Fibroblast of peridontal ligament (primary cell): ENCODE measurements at regions not wholly inside any gene's neighbourhood (a gene's known extent, or its start where the extent isn't known, plus 50 kb on each side); places are given as distances from the start of the nearest gene placed in this dataset.
"Not testable (repeated sequence)": the region's sequence is repeated elsewhere in the genome, so short reads cannot be mapped to it uniquely, and the experiment has no call there.

Experiments used
- DNase-seq: peaks from one replicate; pipeline ENCODE4 v3.0.0-alpha.2; 2010; ENCODE audit errors: extremely low read depth

DNA sequence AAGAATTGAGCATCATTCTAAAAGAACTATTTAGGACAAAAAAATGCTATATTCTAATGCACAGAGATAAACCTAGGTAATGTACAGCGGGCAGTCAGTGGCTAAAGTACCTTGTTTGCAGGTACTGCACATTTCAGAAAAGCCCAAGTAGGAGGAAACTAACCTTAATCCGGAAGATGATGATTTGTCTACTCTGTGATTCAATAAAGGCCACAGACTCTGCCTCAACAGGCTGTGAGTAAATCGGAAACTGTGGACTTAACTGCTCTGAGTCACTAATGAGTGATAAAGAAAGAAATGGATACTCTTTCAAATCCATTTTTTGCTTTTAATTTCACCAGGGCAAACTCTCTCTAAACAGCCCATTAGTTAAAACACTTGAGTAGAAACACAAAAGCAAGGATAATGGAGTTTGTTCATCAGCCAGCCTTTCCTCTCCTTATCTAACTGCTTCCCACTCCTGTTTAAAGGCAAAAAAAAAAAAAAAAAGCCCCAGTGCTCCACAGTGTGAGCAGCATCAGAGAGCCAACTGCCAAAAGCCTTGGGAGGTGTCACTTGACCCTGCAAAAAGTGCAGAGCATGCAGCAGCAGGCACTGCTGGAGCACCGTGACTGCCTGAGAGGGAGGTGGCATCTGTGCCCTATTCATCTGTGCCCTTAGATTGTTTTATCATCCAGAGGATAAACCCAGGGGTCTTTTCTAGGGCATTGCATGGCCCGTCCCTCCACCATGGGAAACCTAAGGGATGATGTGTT is 187.7 kb downstream of the SATB1 start:
- DNase-seq = peak; percentile 38

GRCh38 chr3:18236726-18237125 is 188.4 kb downstream of the SATB1 start:
- DNase-seq = no peak

- DNase-seq = no peak
Observed at GRCh38 chr3:18234717-18235335, 190.3 kb downstream of the SATB1 start.

DNA sequence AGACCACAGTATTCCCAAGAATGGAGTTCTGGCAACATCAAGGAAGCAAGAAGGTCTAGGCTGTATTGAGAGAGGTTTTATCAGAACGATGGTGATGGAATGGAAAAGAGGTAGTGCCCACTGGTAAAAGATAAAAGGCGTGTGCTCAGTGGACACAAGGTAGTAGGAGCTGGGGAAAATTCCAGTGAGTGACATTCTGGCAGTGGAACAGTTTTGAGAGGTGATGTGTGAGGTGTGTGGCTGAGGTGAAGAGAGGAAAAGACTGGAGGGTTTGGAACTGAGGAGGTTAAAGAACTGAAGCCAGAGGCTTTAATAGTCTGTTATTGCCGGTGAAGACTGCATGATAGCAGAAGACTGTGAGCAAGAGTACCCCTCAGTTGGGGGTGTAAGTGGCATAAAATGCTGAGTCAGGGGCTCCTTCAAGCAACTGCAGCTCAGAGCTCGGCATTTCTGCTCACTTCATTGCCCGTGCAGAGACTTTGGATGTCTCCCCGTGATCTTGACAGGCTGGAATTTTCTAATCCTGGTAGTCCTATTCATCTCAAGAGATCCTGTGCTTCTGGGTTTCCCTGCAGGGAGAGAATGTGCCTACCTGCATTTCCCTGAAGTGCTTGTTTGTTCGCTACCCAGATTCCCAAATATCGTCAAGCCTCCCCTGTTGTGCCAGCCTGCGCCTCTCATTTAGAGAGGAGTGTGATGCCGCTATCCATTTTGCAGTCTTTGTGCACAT is 191.0 kb downstream of the SATB1 start:
- no peak for DNase-seq

GRCh38 chr3:18232317-18232716 is 192.8 kb downstream of the SATB1 start:
- DNase-seq = no peak

DNA sequence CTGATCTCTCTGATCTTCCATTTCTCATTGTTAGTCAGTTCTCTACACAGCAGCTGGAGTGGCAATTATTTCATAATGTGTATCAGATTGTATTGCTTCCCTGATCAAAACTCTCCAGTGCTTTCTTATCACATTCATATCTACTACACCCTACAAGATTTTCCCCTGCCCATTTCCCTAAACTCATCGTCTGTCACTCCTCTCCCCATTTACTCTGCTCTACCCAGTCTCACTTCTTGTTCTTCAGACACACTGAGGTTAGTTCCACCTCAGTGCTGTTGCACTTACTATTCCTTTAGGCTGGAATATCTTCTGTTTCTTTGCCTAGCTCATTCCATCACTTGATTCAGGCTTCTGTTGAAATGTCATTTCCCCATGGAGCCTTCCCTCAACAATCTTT is 197.1 kb downstream of the SATB1 start:
- DNase-seq = no peak

- no peak for DNase-seq
Observed at GRCh38 chr3:18225709-18226108, 199.4 kb downstream of the SATB1 start.

GRCh38 chr3:18224426-18224825 is 200.7 kb downstream of the SATB1 start:
- DNase-seq = no peak

- DNase-seq = no peak
Observed at GRCh38 chr3:18223974-18224373, 201.2 kb downstream of the SATB1 start.

- no peak for DNase-seq
Observed at GRCh38 chr3:18223571-18223970, 201.6 kb downstream of the SATB1 start.

- no peak for DNase-seq
Observed at GRCh38 chr3:18222686-18223085, 202.5 kb downstream of the SATB1 start.

- peak; percentile 43 for DNase-seq
Observed at GRCh38 chr3:18217507-18218174, 207.5 kb downstream of the SATB1 start.

GRCh38 chr3:18216996-18217395 is 208.1 kb downstream of the SATB1 start:
- no peak for DNase-seq

DNA sequence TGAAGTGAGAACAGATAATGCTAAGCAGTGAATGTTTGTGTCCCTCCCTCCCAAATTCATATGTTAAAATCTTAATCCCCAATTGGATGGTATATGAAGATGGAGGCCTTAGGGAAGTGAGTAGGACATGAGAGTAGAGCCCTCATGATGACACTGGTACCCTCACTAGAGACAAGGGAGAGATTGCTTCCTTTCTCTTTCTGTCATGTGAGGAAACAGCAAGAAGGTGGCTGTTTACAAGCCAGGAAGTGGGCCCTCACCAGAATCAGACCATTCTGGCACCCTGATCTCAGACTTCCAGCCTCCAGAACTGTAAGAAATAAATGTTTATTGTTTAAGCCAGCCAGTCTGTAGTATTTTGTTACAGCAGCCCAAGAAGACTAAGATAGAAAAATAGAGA is 209.5 kb downstream of the SATB1 start:
- no peak for DNase-seq

DNA sequence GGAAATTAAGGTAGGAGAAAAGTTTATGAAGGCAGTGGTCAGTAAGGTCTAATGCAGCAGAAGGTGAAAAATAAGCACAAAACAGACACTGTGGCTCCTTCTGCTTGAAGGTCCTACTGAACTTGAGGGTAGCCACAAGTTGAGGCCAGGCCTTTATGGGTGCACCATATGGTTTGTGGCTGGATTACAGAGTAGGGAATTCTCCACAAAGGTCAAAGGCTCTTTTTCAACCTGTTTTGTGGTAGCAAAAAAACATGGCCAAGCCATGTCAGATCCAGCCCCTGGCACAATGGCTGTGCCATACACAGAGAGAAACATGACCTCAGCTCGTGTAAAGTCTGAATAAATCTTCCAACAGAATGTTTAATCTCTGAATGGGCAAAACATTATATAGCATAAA is 214.0 kb downstream of the SATB1 start:
- no peak for DNase-seq

- DNase-seq = no peak
Observed at GRCh38 chr3:18208856-18209255, 216.3 kb downstream of the SATB1 start.

GRCh38 chr3:18208091-18208490 is 217.0 kb downstream of the SATB1 start:
- no peak for DNase-seq

- no peak for DNase-seq
Observed at GRCh38 chr3:18207226-18207625, 217.9 kb downstream of the SATB1 start.

- not testable (repeated sequence) for DNase-seq
Observed at GRCh38 chr3:18205701-18206100, 219.4 kb downstream of the SATB1 start.

GRCh38 chr3:18201315-18201714 is 223.8 kb downstream of the SATB1 start:
- no peak for DNase-seq

- no peak for DNase-seq
Observed at GRCh38 chr3:18199757-18200156, 225.4 kb downstream of the SATB1 start.

- DNase-seq = no peak
Observed at GRCh38 chr3:18195836-18196235, 229.3 kb downstream of the SATB1 start.
